WTC11 (cell line): ENCODE measurements at regions not wholly inside any gene's neighbourhood (a gene's known extent, or its start where the extent isn't known, plus 50 kb on each side); places are given as distances from the start of the nearest gene placed in this dataset.

ENCODE experiments used
- ATAC-seq: fragments of 200-7000 bp; cut with Tn5 transposase; 2 replicates; pipeline ENCODE4 v1.10.0; 2021; ENCODE audit warnings: mild to moderate bottlenecking, moderate library complexity
- CTCF ChIA-PET: fragments of 300-600 bp; sonication (Branson Sonifier 250); formaldehyde crosslinking; loops from one replicate; lab custom pipeline; 2021; ENCODE audit warnings: antibody characterized with exemption; lab: Charles Lee
- POLR2A ChIA-PET: fragments of 350-600 bp; sonication (Branson Sonifier 250); formaldehyde crosslinking; loops from one replicate; lab custom pipeline; 2021; ENCODE audit warnings: antibody characterized with exemption; lab: Charles Lee
- DNase-seq: peaks from one replicate; pipeline ENCODE4 v3.0.0; 2021; ENCODE audit warnings: low spot score
- H3K27ac Mint-ChIP-seq: 2 replicates; pipeline ENCODE4 v1.8.0; 2021; ENCODE audit warnings: mixed read lengths
- H3K27me3 Mint-ChIP-seq: 2 replicates; pipeline ENCODE4 v1.8.0; 2021; ENCODE audit warnings: low read depth, mild to moderate bottlenecking, moderate library complexity, mixed read lengths
- H3K36me3 Mint-ChIP-seq: 2 replicates; pipeline ENCODE4 v1.8.0; 2021; ENCODE audit warnings: mixed read lengths
- H3K4me1 Mint-ChIP-seq: 2 replicates; pipeline ENCODE4 v1.8.0; 2022; ENCODE audit warnings: mixed read lengths
- H3K4me3 Mint-ChIP-seq: 2 replicates; pipeline ENCODE4 v1.8.0; 2021; ENCODE audit warnings: mild to moderate bottlenecking, moderate library complexity, mixed read lengths
- H3K9me3 Mint-ChIP-seq: 2 replicates; pipeline ENCODE4 v1.8.0; 2021; ENCODE audit warnings: mixed read lengths
- AR ChIP-seq: fragments of 250-450 bp; sonication (Bioruptor Pico); IDR thresholded peaks from 2 replicates; pipeline ENCODE4 v1.9.0; 2021; ENCODE audit warnings: mild to moderate bottlenecking
- ATF1 ChIP-seq: sonication (generic); formaldehyde crosslinking; IDR thresholded peaks from 2 replicates; pipeline ENCODE4 v1.8.1; 2023; ENCODE audit warnings: mild to moderate bottlenecking, moderate library complexity, missing genetic modification reagents
- ATF3 ChIP-seq: sonication (generic); formaldehyde crosslinking; conservative IDR thresholded peaks from 2 replicates; pipeline ENCODE4 v1.8.1; 2022; ENCODE audit warnings: mild to moderate bottlenecking, missing genetic modification reagents
- CDX4 ChIP-seq: fragments of 250-450 bp; sonication (Bioruptor Pico); IDR thresholded peaks from 2 replicates; pipeline ENCODE4 v1.9.0; 2021; ENCODE audit warnings: moderate library complexity, mild to moderate bottlenecking, inconsistent platforms, borderline replicate concordance
- ERG ChIP-seq: fragments of 250-450 bp; sonication (Bioruptor Pico); IDR thresholded peaks from 2 replicates; pipeline ENCODE4 v1.8.0; 2021; ENCODE audit warnings: mild to moderate bottlenecking
- FOXJ3 ChIP-seq: sonication (generic); formaldehyde crosslinking; IDR thresholded peaks from 2 replicates; pipeline ENCODE4 v1.9.0; 2021; ENCODE audit warnings: missing genetic modification reagents, mild to moderate bottlenecking, borderline replicate concordance
- FOXK1 ChIP-seq: sonication (generic); formaldehyde crosslinking; IDR thresholded peaks from 2 replicates; pipeline ENCODE4 v1.8.0; 2022; ENCODE audit warnings: mild to moderate bottlenecking, moderate library complexity, missing genetic modification reagents
- GRHL2 ChIP-seq: fragments of 250-450 bp; sonication (Bioruptor Pico); IDR thresholded peaks from 2 replicates; pipeline ENCODE4 v1.8.0; 2022; ENCODE audit warnings: mild to moderate bottlenecking, moderate library complexity; ENCODE audit not compliant: insufficient replicate concordance, severe bottlenecking
- HMGA2 ChIP-seq: fragments of 250-450 bp; sonication (Bioruptor Pico); IDR thresholded peaks from 2 replicates; pipeline ENCODE4 v1.4.0; 2021; ENCODE audit warnings: mild to moderate bottlenecking, moderate library complexity
- IRF1 ChIP-seq: sonication (generic); formaldehyde crosslinking; IDR thresholded peaks from 2 replicates; pipeline ENCODE4 v1.8.0; 2023; ENCODE audit warnings: missing genetic modification reagents
- IRF2 ChIP-seq: sonication (generic); formaldehyde crosslinking; IDR thresholded peaks from 2 replicates; pipeline ENCODE4 v1.8.0; 2022; ENCODE audit warnings: low read depth, missing genetic modification reagents, borderline replicate concordance
- NFATC4 ChIP-seq: fragments of 250-450 bp; sonication (Bioruptor Pico); IDR thresholded peaks from 2 replicates; pipeline ENCODE4 v1.9.0; 2021; ENCODE audit warnings: mild to moderate bottlenecking
- NR1H2 ChIP-seq: sonication (generic); formaldehyde crosslinking; IDR thresholded peaks from 2 replicates; pipeline ENCODE4 v1.9.0; 2021; ENCODE audit warnings: mild to moderate bottlenecking, moderate library complexity, missing genetic modification reagents
- NR2C2 ChIP-seq: sonication (generic); formaldehyde crosslinking; IDR thresholded peaks from 2 replicates; pipeline ENCODE4 v1.8.0; 2022; ENCODE audit warnings: mild to moderate bottlenecking, missing genetic modification reagents
- PREB ChIP-seq: sonication (generic); formaldehyde crosslinking; IDR thresholded peaks from 2 replicates; pipeline ENCODE4 v1.8.1; 2022; ENCODE audit warnings: mild to moderate bottlenecking, missing genetic modification reagents, moderate library complexity, borderline replicate concordance
- RELA ChIP-seq: sonication (generic); formaldehyde crosslinking; IDR thresholded peaks from 2 replicates; pipeline ENCODE4 v1.8.1; 2022; ENCODE audit warnings: missing genetic modification reagents, mild to moderate bottlenecking, borderline replicate concordance
- RORB ChIP-seq: fragments of 250-450 bp; sonication (Bioruptor Pico); IDR thresholded peaks from 2 replicates; pipeline ENCODE4 v1.9.0; 2021; ENCODE audit warnings: mild to moderate bottlenecking
- SMAD4 ChIP-seq: sonication (generic); formaldehyde crosslinking; IDR thresholded peaks from 2 replicates; pipeline ENCODE4 v1.8.0; 2022; ENCODE audit warnings: mild to moderate bottlenecking, missing genetic modification reagents
- TCF7 ChIP-seq: sonication (generic); formaldehyde crosslinking; IDR thresholded peaks from 2 replicates; pipeline ENCODE4 v1.8.0; 2022; ENCODE audit warnings: mild to moderate bottlenecking, low read depth, missing genetic modification reagents, moderate library complexity
- TEAD4 ChIP-seq: sonication (generic); formaldehyde crosslinking; IDR thresholded peaks from 2 replicates; pipeline ENCODE4 v1.8.0; 2022; ENCODE audit warnings: mild to moderate bottlenecking, missing genetic modification reagents
- ZNF138 ChIP-seq: sonication (generic); formaldehyde crosslinking; conservative IDR thresholded peaks from 2 replicates; pipeline ENCODE4 v1.8.1; 2022; ENCODE audit warnings: mild to moderate bottlenecking, moderate library complexity, missing genetic modification reagents
- ZNF232 ChIP-seq: sonication (generic); formaldehyde crosslinking; IDR thresholded peaks from 2 replicates; pipeline ENCODE4 v1.8.0; 2022; ENCODE audit warnings: mild to moderate bottlenecking, missing genetic modification reagents
- ZNF281 ChIP-seq: sonication (generic); formaldehyde crosslinking; IDR thresholded peaks from 2 replicates; pipeline ENCODE4 v1.8.0; 2023; ENCODE audit warnings: mild to moderate bottlenecking, missing genetic modification reagents
- ZNF416 ChIP-seq: fragments of 250-450 bp; sonication (Bioruptor Pico); IDR thresholded peaks from 2 replicates; pipeline ENCODE4 v1.9.0; 2021; ENCODE audit warnings: mild to moderate bottlenecking, inconsistent platforms
- ZNF423 ChIP-seq: fragments of 250-450 bp; sonication (Bioruptor Pico); IDR thresholded peaks from 2 replicates; pipeline ENCODE4 v2.1.2; 2022; ENCODE audit warnings: mild to moderate bottlenecking, moderate library complexity
- ZNF671 ChIP-seq: fragments of 250-450 bp; sonication (Bioruptor Pico); IDR thresholded peaks from 2 replicates; pipeline ENCODE4 v1.8.0; 2021; ENCODE audit warnings: mild to moderate bottlenecking

- TF ChIP-seq AR (CRISPR knock-in tag) (no peak), NR2C2 (CRISPR knock-in tag) (no peak), ATF3 (CRISPR knock-in tag) (no peak), RORB (CRISPR knock-in tag) (no peak), GRHL2 (CRISPR knock-in tag) (no peak), ATF1 (CRISPR knock-in tag) (no peak), TEAD4 (CRISPR knock-in tag) (no peak), ZNF423 (no peak), PREB (CRISPR knock-in tag) (no peak), FOXK1 (CRISPR knock-in tag) (no peak), ZNF416 (CRISPR knock-in tag) (no peak)
These were observed 633.9 kb upstream of the POT1 start (continued) for GRCh38 chr7:125563557-125563956.

- no peak for DNase-seq
- Mint-ChIP-seq H3K36me3 (no peaks in the 10 kb centered on the region), H3K27me3 (no peaks in the 10 kb centered on the region), H3K27ac (no peak overlapping the region), H3K4me3 (no peak overlapping the region), H3K4me1 (peaks cover 5% of the 10 kb centered on the region; the same call in 1 of the 2 replicates), H3K9me3 (peaks cover 5% of the 10 kb centered on the region; the same call in 1 of the 2 replicates)
- POLR2A ChIA-PET = no interaction called here
- ATAC-seq = no peak
- CTCF ChIA-PET = no interaction called here
- no peak for TF ChIP-seq ZNF281 (CRISPR knock-in tag)
- no peak for TF ChIP-seq IRF1 (CRISPR knock-in tag)
- no peak for TF ChIP-seq IRF2 (CRISPR knock-in tag)
- no peak for TF ChIP-seq CDX4 (CRISPR knock-in tag)
- no peak for TF ChIP-seq ZNF232 (CRISPR knock-in tag)
- TF ChIP-seq RELA (CRISPR knock-in tag) = no peak
- TF ChIP-seq ZNF671 (CRISPR knock-in tag) = no peak
- TF ChIP-seq AR (CRISPR knock-in tag) = no peak
- no peak for TF ChIP-seq HMGA2 (CRISPR knock-in tag)
- TF ChIP-seq SMAD4 (CRISPR knock-in tag) = no peak
- no peak for TF ChIP-seq ZNF138 (CRISPR knock-in tag)
- TF ChIP-seq NR1H2 (CRISPR knock-in tag) = no peak
- no peak for TF ChIP-seq ERG (CRISPR knock-in tag)
- TF ChIP-seq NFATC4 (CRISPR knock-in tag) = no peak
- TF ChIP-seq TCF7 (CRISPR knock-in tag) = no peak
- no peak for TF ChIP-seq FOXJ3 (CRISPR knock-in tag)
These were observed 631.4 kb upstream of the POT1 start for GRCh38 chr7:125561006-125561405.
